ENCODE measurements at regions not wholly inside any gene's neighbourhood (a gene's known extent, or its start where the extent isn't known, plus 50 kb on each side); places are given as distances from the start of the nearest gene placed in this dataset.

- H3K9me1 ChIP-seq (ENCODE audit: insufficient read depth, low read length): no peaks in the 10 kb centered on the region
- CTCF ChIA-PET: no interaction called here
- no peak overlapping the region for H3K4me2 ChIP-seq (ENCODE audit: low read depth, low read length)
- H2BK5ac ChIP-seq (ENCODE audit: low read depth, low read length, poor library complexity, severe bottlenecking): peak overlapping the region; percentile 63
- H4K91ac ChIP-seq (ENCODE audit: insufficient read depth, low read depth, low read length): no peak overlapping the region
- H3K27me3 ChIP-seq (ENCODE audit: control insufficient read depth, insufficient read depth, low read length): no peaks in the 10 kb centered on the region
- DNase-seq (no peak), ATAC-seq (ENCODE audit: low read depth) (no peak)
- H2BK120ac ChIP-seq (ENCODE audit: low read depth, low read length): no peak overlapping the region
- POLR2A ChIA-PET (ENCODE audit: unreplicated experiment): no interaction called here
- no peaks in the 10 kb centered on the region for H4K20me1 ChIP-seq (ENCODE audit: insufficient read depth, low read length)
- H2AK5ac ChIP-seq (ENCODE audit: low read depth, low read length): no peak overlapping the region
- no peak overlapping the region for H4K8ac ChIP-seq (ENCODE audit: low read depth in 2 of 2, low read length in 2 of 2)
- in situ Hi-C loops (cut with MboI; ENCODE audit: low sequenced_read_pairs): no loop called here
- no peaks in the 10 kb centered on the region for H3K79me1 ChIP-seq (ENCODE audit: low read depth in 1 of 2, low read length in 2 of 2)
- H4K5ac ChIP-seq (ENCODE audit: low read depth, low read length): no peak overlapping the region
- H2AFZ ChIP-seq (replicated peaks; ENCODE audit: low read length, poor library complexity): no peak overlapping the region
- H3K36me3 ChIP-seq (ENCODE audit: control insufficient read depth, insufficient read depth, low read length): no peaks in the 10 kb centered on the region
- no peak overlapping the region for H3K18ac ChIP-seq (ENCODE audit: low read depth, low read length)
- H3K4ac ChIP-seq (ENCODE audit: low read depth, low read length): no peak overlapping the region
- BruUV-seq (replicated peaks): no TSS peak
- no peak overlapping the region for H3K4me3 ChIP-seq (ENCODE audit: insufficient read depth, low read depth, low read length)
- no peak overlapping the region for H3K9ac ChIP-seq (ENCODE audit: low read depth, low read length)
- H3K4me1 ChIP-seq (ENCODE audit: control insufficient read depth, insufficient read depth, low read length): no peaks in the 10 kb centered on the region
- H3K56ac ChIP-seq (ENCODE audit: extremely low read depth, insufficient read depth, low read length): no peak overlapping the region
- TF ChIP-seq FOS (IDR thresholded peaks at IDR 0.05; ENCODE audit: low read depth, low read length) (no peak), MXI1 (IDR thresholded peaks at IDR 0.05; ENCODE audit: borderline replicate concordance, low read depth, low read length) (no peak), MAZ (IDR thresholded peaks at IDR 0.05; ENCODE audit: borderline replicate concordance, low read depth, low read length) (no peak), SMC3 (IDR thresholded peaks at IDR 0.05; ENCODE audit: low read depth, low read length) (no peak), CHD1 (IDR thresholded peaks at IDR 0.05; ENCODE audit: low read depth, low read length) (no peak), NFE2L2 (IDR thresholded peaks at IDR 0.05; ENCODE audit: low read depth, low read length) (no peak), POLR2A (IDR thresholded peaks at IDR 0.05; ENCODE audit: low read depth, low read length) (no peak), USF2 (IDR thresholded peaks at IDR 0.05; ENCODE audit: low read depth, low read length) (no peak), RCOR1 (IDR thresholded peaks at IDR 0.05; ENCODE audit: insufficient replicate concordance, low read length) (no peak)
- no peak overlapping the region for H3K14ac ChIP-seq (replicated peaks; ENCODE audit: low read depth, low read length)
- WGBS, 2 experiments (ENCODE audit: extremely low coverage in 2 of 2, insufficient read length in 1 of 2): 63% methylated on average over 3 of the region's 3 CpGs; no CpG with 5 or more reads in 1 of the 2 experiments
- H3K23ac ChIP-seq (ENCODE audit: low read depth, low read length): no peak overlapping the region
- H3K27ac ChIP-seq (ENCODE audit: insufficient read depth, low read length): no peak overlapping the region
- intact Hi-C loops (cut with micrococcal nuclease): no loop called here
- peaks cover 23% of the 10 kb centered on the region for H3K9me3 ChIP-seq (ENCODE audit: control insufficient read depth, insufficient read depth, low read length)
- H2BK15ac ChIP-seq (ENCODE audit: low read depth, low read length): no peak overlapping the region
- dilution Hi-C loops (cut with HindIII; ENCODE audit: low sequenced_read_pairs, unreplicated experiment): no loop called here
- H2AK9ac ChIP-seq (replicated peaks; ENCODE audit: low read depth, low read length, poor library complexity): no peak overlapping the region
- H2BK20ac ChIP-seq (ENCODE audit: low read depth, low read length): no peak overlapping the region
These were observed 155.5 kb upstream of the BACE2 start for GRCh38 chr21:41012425-41012824.
